Cerebellar cortex (tissue), 1 donor: ENCODE measurements at regions not wholly inside any gene's neighbourhood (a gene's known extent, or its start where the extent isn't known, plus 50 kb on each side); places are given as distances from the start of the nearest gene placed in this dataset.
A peak's percentile ranks its signal among the peaks of the same experiment; 100 is the strongest.

Experiments
- DNase-seq: peaks from one replicate; pipeline ENCODE4 v3.0.0-alpha.2; 2015; ENCODE audit warnings: low spot score

GRCh38 chr22:25350551-25350971 lies 131.1 kb downstream of the CRYBB2 start:
- no peak for DNase-seq

DNA sequence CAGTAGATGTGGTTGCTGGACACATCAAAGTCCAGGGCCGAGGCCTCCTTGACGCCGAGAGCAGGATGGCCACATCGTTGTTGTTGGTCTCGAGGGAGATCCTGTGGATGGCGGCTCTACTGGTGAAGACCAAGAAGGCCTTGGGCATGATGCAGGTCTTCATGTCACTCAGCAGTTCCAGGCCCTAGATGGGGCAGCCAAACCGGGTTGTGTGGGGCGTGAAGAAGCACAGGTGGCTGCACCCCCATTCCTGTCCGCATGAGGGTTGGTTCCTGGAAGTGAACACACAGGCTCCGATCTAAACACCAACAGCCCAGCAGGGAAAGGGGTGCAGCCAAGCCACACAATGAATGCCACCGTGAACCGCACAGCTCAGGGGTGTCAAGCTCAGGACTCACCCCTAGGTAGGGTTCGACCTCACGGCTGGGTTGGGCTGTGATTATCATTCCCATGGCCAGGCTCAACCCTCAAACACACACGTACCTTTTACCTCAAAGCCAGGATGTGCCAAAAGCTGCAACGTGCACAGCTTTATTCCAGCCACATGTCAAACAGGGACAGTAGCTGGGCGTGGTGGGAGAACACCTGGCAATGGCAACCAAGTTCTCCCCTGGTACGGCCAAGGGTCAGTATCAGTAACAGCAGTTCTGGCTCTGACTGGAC lies 132.3 kb downstream of the CRYBB2 start:
- DNase-seq = no peak

- no peak for DNase-seq
Observed at GRCh38 chr22:25352294-25352680, 132.8 kb downstream of the CRYBB2 start.

GRCh38 chr22:25353516-25354445 lies 134.3 kb downstream of the CRYBB2 start:
- no peak for DNase-seq

DNA sequence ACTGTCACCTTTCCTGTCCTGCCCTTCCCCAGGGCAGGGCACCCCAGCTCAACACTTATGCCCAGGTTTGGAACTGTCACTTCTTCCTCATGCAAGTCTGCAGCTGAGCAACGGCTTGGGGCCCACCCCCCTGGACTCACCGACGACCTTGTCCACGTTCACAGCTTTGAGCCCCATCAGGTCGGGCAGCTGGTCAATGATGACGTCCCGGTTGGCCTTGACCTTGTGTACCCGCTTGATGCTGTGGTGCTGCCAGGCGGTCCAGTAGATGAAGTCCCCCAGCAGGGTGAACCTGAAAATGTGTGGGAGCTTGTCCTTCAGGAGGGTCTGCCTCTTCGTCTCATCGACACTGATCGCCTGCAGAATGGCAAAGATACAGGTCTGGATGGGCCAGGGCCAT lies 135.0 kb downstream of the CRYBB2 start:
- no peak for DNase-seq

GRCh38 chr22:25357132-25357455 lies 137.7 kb downstream of the CRYBB2 start:
- DNase-seq = no peak

- no peak for DNase-seq
Observed at GRCh38 chr22:25357606-25358420, 138.4 kb downstream of the CRYBB2 start.

GRCh38 chr22:25358421-25359170 lies 139.2 kb downstream of the CRYBB2 start:
- DNase-seq = no peak

- no peak for DNase-seq
Observed at GRCh38 chr22:25359601-25360261, 140.3 kb downstream of the CRYBB2 start.

GRCh38 chr22:25360411-25360810 lies 141.0 kb downstream of the CRYBB2 start:
- DNase-seq = no peak

DNA sequence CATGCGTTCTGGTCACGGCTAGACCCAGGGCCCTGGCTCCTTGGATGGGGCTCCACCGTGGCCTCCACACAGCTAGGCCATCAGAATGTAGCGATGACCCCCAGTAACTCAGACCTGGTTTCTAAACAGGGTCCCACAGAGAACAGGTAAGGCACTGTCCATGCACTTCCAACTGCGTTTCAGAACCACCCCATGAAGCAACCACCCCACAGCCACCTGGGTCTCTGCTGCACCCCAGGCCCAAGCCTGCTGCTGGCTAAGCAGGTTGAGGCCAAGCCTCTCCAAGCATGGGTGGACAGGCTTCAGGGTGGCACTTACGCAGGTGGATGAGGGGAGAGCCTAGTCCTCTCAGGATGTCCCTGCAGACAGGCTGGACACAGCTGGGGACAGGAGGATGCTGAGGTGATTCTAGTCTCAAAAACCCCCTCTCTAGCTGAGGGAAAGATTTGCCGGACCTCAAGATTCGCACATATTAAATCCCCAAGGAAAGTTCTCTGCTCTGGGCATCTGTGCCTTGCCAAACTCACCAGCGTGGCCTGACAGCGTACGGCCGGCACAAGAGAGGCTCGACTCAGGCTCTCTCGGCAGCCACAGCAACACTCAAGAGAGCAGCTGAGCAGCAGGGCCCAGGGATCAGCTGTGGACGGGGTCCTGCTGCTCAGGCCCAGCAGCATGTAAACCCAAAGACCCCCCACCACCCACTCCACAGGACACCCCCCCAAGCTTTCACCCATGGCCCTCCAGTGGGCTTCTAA lies 141.6 kb downstream of the CRYBB2 start:
- no peak for DNase-seq

DNA sequence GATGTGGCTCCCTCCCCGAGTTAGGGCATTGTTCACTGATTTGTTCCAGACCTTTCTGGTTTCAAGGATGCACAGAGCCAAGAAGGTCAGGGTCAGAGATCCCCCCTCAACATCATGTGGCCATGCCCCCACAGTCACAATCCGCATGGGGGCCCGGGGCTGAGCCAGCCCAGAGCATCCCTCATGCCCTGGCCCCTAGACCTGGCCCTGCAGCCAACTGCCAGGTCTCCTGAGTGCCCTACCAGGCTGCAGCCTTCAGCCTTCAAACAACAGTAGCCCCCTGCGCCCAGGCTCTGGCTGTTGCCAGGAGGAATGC lies 142.4 kb downstream of the CRYBB2 start:
- no peak for DNase-seq

DNA sequence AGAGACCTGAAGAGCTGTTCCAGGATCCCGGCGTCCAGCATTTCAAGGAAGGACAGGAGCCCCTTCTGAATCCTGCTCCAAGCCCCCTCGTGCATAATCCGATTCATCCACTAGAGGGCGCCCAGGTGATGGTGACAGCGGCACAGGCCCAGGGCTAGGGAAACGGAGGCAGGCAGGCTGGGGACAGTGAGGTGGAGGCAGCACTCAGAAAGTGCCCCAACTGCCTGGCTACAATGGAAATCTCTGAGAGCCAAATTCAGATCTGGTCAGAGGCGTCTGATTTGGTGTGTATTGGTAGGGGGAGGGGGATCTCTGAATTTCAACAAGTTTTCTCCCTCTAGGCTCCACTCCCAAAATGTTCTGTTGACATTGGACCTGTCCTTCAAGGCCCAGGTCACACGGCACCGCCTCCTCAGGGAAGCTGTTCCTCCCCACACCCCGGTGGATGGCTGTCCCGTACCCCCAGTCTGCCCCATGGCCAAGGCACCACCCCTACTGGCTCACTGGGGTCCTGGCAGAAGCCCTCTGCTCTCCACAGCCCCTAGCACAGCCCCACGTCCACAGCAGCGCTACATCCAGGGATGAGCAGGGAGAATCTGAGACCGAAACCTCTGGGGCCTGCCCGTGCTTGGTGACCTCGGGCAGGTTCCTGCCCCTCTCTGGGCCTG lies 142.9 kb downstream of the CRYBB2 start:
- peak; percentile 50 for DNase-seq

GRCh38 chr22:25362883-25363240 lies 143.4 kb downstream of the CRYBB2 start:
- DNase-seq = no peak

DNA sequence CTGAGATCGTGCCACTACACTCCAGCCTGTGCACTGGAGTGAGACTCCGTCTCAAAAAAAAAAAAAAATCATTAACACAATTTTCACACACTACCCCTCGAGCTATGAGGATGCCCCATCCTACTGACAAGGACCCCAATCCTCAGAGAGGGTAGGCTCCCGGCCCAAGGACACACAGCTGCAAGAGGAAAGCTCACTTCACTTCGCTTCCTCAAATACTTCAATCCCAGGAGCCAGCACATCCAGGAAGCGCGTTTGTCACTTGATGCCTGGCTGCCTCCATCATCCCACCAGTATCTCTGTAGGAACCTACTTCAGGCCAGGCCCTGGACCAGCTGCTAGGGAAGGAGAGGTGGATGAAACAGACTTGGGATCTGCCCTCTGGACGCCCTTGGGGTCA lies 144.0 kb downstream of the CRYBB2 start:
- DNase-seq = no peak

GRCh38 chr22:25364281-25364680 lies 144.8 kb downstream of the CRYBB2 start:
- DNase-seq = no peak

DNA sequence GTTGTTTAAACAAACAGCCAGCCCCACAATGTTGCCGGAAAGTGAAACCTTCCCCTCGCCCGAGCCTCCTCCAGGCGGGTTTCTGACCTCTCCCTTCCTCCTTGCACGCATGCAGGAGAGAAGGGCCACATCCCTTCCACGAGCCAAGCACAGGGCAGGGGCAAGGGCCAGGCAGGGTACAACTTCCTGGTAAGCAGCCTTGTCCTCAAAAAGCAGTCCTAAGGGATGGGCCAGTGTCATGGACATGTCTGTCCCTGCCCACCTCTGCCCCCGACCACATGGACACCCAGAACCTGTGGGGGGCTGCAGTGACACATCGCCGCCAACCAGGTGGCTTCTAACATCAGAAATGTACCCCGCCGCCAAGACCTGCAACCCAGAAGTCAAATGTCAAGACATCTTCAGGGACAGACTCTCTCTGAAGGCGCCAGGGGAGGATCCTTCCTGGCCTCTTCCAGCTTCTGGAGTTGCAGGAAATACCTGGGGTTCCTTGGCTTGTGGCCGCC lies 145.3 kb downstream of the CRYBB2 start:
- no peak for DNase-seq

- no peak for DNase-seq
Observed at GRCh38 chr22:25365491-25366261, 146.2 kb downstream of the CRYBB2 start.

GRCh38 chr22:25366408-25366807 lies 147.0 kb downstream of the CRYBB2 start:
- no peak for DNase-seq
